ENCODE measurements at regions not wholly inside any gene's neighbourhood (a gene's known extent, or its start where the extent isn't known, plus 50 kb on each side); places are given as distances from the start of the nearest gene placed in this dataset.

DNA sequence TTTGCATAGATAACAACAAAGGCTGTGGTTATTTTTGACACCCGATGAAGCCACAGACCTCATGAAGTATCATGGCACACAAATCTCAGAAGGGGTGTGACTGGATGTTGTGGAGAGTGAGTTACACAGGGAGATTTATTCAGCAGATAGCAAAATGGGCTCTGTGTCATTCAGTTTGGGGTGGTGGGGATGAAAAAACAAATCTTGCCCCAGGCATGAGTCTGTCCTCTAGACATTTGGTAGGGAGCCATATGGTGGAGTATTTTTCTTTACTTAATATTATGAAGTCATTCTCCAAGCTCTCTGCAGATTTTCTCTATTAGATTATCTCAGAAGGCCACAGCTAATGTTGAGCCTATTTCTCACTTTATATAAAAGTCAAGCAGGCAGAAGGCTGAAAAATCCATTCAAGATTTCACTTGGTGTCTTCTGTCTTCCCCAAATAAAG is 277.1 kb upstream of the TENM3 start:
- H2AFZ ChIP-seq (ENCODE audit: control insufficient read depth, low read depth, low read length) = no peak overlapping the region
- TF ChIP-seq, protein P1, sequence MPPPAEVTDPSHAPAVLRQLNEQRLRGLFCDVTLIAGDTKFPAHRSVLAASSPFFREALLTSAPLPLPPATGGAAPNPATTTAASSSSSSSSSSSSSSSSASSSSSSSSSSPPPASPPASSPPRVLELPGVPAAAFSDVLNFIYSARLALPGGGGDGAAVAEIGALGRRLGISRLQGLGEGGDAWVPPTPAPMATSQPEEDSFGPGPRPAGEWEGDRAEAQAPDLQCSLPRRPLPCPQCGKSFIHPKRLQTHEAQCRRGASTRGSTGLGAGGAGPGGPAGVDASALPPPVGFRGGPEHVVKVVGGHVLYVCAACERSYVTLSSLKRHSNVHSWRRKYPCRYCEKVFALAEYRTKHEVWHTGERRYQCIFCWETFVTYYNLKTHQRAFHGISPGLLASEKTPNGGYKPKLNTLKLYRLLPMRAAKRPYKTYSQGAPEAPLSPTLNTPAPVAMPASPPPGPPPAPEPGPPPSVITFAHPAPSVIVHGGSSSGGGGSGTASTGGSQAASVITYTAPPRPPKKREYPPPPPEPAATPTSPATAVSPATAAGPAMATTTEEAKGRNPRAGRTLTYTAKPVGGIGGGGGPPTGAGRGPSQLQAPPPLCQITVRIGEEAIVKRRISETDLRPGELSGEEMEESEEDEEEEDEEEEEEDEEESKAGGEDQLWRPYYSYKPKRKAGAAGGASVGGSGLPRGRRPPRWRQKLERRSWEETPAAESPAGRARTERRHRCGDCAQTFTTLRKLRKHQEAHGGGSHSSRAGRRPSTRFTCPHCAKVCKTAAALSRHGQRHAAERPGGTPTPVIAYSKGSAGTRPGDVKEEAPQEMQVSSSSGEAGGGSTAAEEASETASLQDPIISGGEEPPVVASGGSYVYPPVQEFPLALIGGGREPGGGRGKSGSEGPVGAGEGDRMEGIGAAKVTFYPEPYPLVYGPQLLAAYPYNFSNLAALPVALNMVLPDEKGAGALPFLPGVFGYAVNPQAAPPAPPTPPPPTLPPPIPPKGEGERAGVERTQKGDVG (CRISPR knock-in tag; IDR thresholded peaks at IDR 0.05) = no peak
- TF ChIP-seq RUNX3 (IDR thresholded peaks at IDR 0.05; ENCODE audit: low read length) (peak; percentile 42), NR2C1 (IDR thresholded peaks at IDR 0.05) (no peak), SUPT20H (IDR thresholded peaks at IDR 0.05; ENCODE audit: borderline replicate concordance, control insufficient read depth, low read depth, low read length) (no peak), SIN3A (IDR thresholded peaks at IDR 0.05; ENCODE audit: low read depth, low read length) (no peak), KDM1A (IDR thresholded peaks at IDR 0.05; ENCODE audit: borderline replicate concordance) (no peak), PAX8 (IDR thresholded peaks at IDR 0.05) (no peak)
- TF ChIP-seq, protein P2, sequence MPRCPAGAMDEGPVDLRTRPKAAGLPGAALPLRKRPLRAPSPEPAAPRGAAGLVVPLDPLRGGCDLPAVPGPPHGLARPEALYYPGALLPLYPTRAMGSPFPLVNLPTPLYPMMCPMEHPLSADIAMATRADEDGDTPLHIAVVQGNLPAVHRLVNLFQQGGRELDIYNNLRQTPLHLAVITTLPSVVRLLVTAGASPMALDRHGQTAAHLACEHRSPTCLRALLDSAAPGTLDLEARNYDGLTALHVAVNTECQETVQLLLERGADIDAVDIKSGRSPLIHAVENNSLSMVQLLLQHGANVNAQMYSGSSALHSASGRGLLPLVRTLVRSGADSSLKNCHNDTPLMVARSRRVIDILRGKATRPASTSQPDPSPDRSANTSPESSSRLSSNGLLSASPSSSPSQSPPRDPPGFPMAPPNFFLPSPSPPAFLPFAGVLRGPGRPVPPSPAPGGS (IDR thresholded peaks at IDR 0.05; ENCODE audit: borderline replicate concordance, insufficient read depth, low read depth, low read length, poor library complexity, severe bottlenecking) = no peak
- 83% methylated on average over 1 of the region's 1 CpG for WGBS (ENCODE audit: insufficient coverage, insufficient replicate concordance, low lambda C conversion rate, missing lambda C conversion rate)

More for the DNA sequence above, 277.1 kb upstream of the TENM3 start:
- H3K27me3 ChIP-seq (replicated peaks in 1 of 2; ENCODE audit: control insufficient read depth in 2 of 2, insufficient read depth in 2 of 2, low read length in 1 of 2) = no peaks in the 10 kb centered on the region
- DNase-seq (ENCODE audit: low read depth, low spot score) (no peak), ATAC-seq (peak; percentile 84), FAIRE-seq (no peak)
- RAD21 ChIA-PET (ENCODE audit: unreplicated experiment) = interaction anchor here (1.4 kb wide), 1 partner anchor 123 kb away, joined by 3 read pairs; no protein-coding TSS in a partner anchor
- no peaks in the 10 kb centered on the region for H3K36me3 ChIP-seq (ENCODE audit: control insufficient read depth in 2 of 2, insufficient read depth in 2 of 2, low read length in 1 of 2)
- H3K79me2 ChIP-seq (ENCODE audit: control insufficient read depth, insufficient read depth, low read length) = no peaks in the 10 kb centered on the region
- H3K9me3 ChIP-seq (replicated peaks; ENCODE audit: control insufficient read depth, insufficient read depth, low read length) = no peaks in the 10 kb centered on the region; the same call in 2 of the 3 replicates
- no TSS peak for BruUV-seq (replicated peaks)
- H3K4me2 ChIP-seq (ENCODE audit: control insufficient read depth, insufficient read depth) = no peak overlapping the region
- H3K27ac ChIP-seq (ENCODE audit: control insufficient read depth, insufficient read depth) = no peak overlapping the region
- intact Hi-C loops (cut with micrococcal nuclease; ENCODE audit: unreplicated experiment) (no loop called here), in situ Hi-C loops (cut with MboI) (no loop called here)
- no peak overlapping the region for H3K9ac ChIP-seq (ENCODE audit: control insufficient read depth, insufficient read depth, low read length)
- POLR2A ChIA-PET = no interaction called here
- H4K20me1 ChIP-seq (ENCODE audit: control insufficient read depth, insufficient read depth) = no peaks in the 10 kb centered on the region
- no peaks in the 10 kb centered on the region for H3K4me1 ChIP-seq (ENCODE audit: control insufficient read depth, insufficient read depth, low read length)
- CTCF ChIA-PET = no interaction called here
- SMC1A ChIA-PET (ENCODE audit: uncharacterized antibody, unreplicated experiment) = interaction anchor here (0.6 kb wide), 1 partner anchor 181 kb away, joined by 3 read pairs; no protein-coding TSS in a partner anchor
- H3K4me3 ChIP-seq = no peak overlapping the region

Measured in GM12878 (cell line).